ENCODE measurements at regions not wholly inside any gene's neighbourhood (a gene's known extent, or its start where the extent isn't known, plus 50 kb on each side); places are given as distances from the start of the nearest gene placed in this dataset.

DNA sequence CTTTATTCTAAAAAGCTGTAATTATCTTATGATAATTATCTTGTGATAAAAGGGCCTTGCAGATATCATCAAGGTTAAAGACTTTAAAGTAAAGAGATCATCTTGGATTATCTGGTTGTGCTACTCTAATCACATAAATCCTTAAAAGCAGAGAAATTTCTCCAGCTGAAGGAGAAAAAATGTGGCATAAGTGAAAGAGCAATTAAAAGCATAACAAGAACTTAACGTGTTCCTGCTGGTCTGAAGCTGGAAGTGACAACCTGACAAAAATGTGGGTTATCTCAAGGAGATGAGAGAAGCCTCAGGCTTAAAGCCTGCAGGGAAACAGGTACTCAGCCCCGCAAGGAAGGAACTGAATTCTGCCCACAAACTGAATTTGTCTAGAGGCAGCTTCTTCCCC lies 449.1 kb upstream of the NDST4 start:
- H4K20me1 ChIP-seq (ENCODE audit: insufficient read depth, low read length): no peaks in the 10 kb centered on the region
- no peaks in the 10 kb centered on the region for H3K36me3 ChIP-seq (ENCODE audit: control insufficient read depth, insufficient read depth, low read length)
- H2BK5ac ChIP-seq (ENCODE audit: low read depth, low read length, poor library complexity, severe bottlenecking): no peak overlapping the region
- H3K79me1 ChIP-seq (ENCODE audit: low read depth in 1 of 2, low read length in 2 of 2): no peaks in the 10 kb centered on the region
- H3K4me3 ChIP-seq (ENCODE audit: insufficient read depth, low read depth, low read length): no peak overlapping the region
- no peak overlapping the region for H2AFZ ChIP-seq (replicated peaks; ENCODE audit: low read length, poor library complexity)
- TF ChIP-seq NFE2L2 (IDR thresholded peaks at IDR 0.05; ENCODE audit: low read depth, low read length) (no peak), FOS (IDR thresholded peaks at IDR 0.05; ENCODE audit: low read depth, low read length) (no peak), RFX5 (IDR thresholded peaks at IDR 0.05; ENCODE audit: low read depth, low read length) (no peak), RAD21 (IDR thresholded peaks at IDR 0.05; ENCODE audit: low read length) (no peak), CHD1 (IDR thresholded peaks at IDR 0.05; ENCODE audit: low read depth, low read length) (no peak), MAZ (IDR thresholded peaks at IDR 0.05; ENCODE audit: borderline replicate concordance, low read depth, low read length) (no peak), MXI1 (IDR thresholded peaks at IDR 0.05; ENCODE audit: borderline replicate concordance, low read depth, low read length) (no peak), MAFK (IDR thresholded peaks at IDR 0.05; ENCODE audit: low read depth, low read length) (no peak), CEBPB (IDR thresholded peaks at IDR 0.05; ENCODE audit: low read depth, low read length) (no peak), POLR2A (IDR thresholded peaks at IDR 0.05; ENCODE audit: low read depth, low read length) (no peak), SMC3 (IDR thresholded peaks at IDR 0.05; ENCODE audit: low read depth, low read length) (no peak), BHLHE40 (IDR thresholded peaks at IDR 0.05; ENCODE audit: low read depth, low read length) (no peak), RCOR1 (IDR thresholded peaks at IDR 0.05; ENCODE audit: insufficient replicate concordance, low read length) (no peak)
- TF ChIP-seq, protein P1, sequence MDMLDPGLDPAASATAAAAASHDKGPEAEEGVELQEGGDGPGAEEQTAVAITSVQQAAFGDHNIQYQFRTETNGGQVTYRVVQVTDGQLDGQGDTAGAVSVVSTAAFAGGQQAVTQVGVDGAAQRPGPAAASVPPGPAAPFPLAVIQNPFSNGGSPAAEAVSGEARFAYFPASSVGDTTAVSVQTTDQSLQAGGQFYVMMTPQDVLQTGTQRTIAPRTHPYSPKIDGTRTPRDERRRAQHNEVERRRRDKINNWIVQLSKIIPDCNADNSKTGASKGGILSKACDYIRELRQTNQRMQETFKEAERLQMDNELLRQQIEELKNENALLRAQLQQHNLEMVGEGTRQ (IDR thresholded peaks at IDR 0.05; ENCODE audit: low read depth, low read length): no peak
- TF ChIP-seq, protein P2, sequence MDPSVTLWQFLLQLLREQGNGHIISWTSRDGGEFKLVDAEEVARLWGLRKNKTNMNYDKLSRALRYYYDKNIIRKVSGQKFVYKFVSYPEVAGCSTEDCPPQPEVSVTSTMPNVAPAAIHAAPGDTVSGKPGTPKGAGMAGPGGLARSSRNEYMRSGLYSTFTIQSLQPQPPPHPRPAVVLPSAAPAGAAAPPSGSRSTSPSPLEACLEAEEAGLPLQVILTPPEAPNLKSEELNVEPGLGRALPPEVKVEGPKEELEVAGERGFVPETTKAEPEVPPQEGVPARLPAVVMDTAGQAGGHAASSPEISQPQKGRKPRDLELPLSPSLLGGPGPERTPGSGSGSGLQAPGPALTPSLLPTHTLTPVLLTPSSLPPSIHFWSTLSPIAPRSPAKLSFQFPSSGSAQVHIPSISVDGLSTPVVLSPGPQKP (IDR thresholded peaks at IDR 0.05; ENCODE audit: borderline replicate concordance, low read depth, low read length): no peak
- TF ChIP-seq, protein P3, sequence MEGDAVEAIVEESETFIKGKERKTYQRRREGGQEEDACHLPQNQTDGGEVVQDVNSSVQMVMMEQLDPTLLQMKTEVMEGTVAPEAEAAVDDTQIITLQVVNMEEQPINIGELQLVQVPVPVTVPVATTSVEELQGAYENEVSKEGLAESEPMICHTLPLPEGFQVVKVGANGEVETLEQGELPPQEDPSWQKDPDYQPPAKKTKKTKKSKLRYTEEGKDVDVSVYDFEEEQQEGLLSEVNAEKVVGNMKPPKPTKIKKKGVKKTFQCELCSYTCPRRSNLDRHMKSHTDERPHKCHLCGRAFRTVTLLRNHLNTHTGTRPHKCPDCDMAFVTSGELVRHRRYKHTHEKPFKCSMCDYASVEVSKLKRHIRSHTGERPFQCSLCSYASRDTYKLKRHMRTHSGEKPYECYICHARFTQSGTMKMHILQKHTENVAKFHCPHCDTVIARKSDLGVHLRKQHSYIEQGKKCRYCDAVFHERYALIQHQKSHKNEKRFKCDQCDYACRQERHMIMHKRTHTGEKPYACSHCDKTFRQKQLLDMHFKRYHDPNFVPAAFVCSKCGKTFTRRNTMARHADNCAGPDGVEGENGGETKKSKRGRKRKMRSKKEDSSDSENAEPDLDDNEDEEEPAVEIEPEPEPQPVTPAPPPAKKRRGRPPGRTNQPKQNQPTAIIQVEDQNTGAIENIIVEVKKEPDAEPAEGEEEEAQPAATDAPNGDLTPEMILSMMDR (conservative IDR thresholded peaks at IDR 0.05; ENCODE audit: low read depth, low read length): no peak
- dilution Hi-C loops (cut with HindIII; ENCODE audit: low sequenced_read_pairs, unreplicated experiment) (no loop called here), intact Hi-C loops (cut with micrococcal nuclease) (no loop called here), in situ Hi-C loops (cut with MboI; ENCODE audit: low sequenced_read_pairs) (no loop called here)
- ATAC-seq (ENCODE audit: low read depth) (no peak), DNase-seq (no peak)
- no peak overlapping the region for H3K56ac ChIP-seq (ENCODE audit: extremely low read depth, insufficient read depth, low read length)
- no peaks in the 10 kb centered on the region for H3K9me1 ChIP-seq (ENCODE audit: insufficient read depth, low read length)
- H3K4me1 ChIP-seq (ENCODE audit: control insufficient read depth, insufficient read depth, low read length): no peaks in the 10 kb centered on the region
- H2AK9ac ChIP-seq (replicated peaks; ENCODE audit: low read depth, low read length, poor library complexity): no peak overlapping the region
- no peak overlapping the region for H3K23ac ChIP-seq (ENCODE audit: low read depth, low read length)
- H3K14ac ChIP-seq (replicated peaks; ENCODE audit: low read depth, low read length): no peak overlapping the region
- no peak overlapping the region for H4K8ac ChIP-seq (ENCODE audit: low read depth in 2 of 2, low read length in 2 of 2)
- POLR2A ChIA-PET (ENCODE audit: unreplicated experiment): no interaction called here
- no peak overlapping the region for H4K91ac ChIP-seq (ENCODE audit: insufficient read depth, low read depth, low read length)
- H3K27me3 ChIP-seq (ENCODE audit: control insufficient read depth, insufficient read depth, low read length): no peaks in the 10 kb centered on the region
- no peak overlapping the region for H3K27ac ChIP-seq (ENCODE audit: insufficient read depth, low read length)
- H2AK5ac ChIP-seq (ENCODE audit: low read depth, low read length): no peak overlapping the region
- peaks cover 5% of the 10 kb centered on the region for H3K9me3 ChIP-seq (ENCODE audit: control insufficient read depth, insufficient read depth, low read length)
- H3K4ac ChIP-seq (ENCODE audit: low read depth, low read length): no peak overlapping the region
- no TSS peak for BruUV-seq (replicated peaks)
- H2BK15ac ChIP-seq (ENCODE audit: low read depth, low read length): no peak overlapping the region
- no peak overlapping the region for H3K18ac ChIP-seq (ENCODE audit: low read depth, low read length)
- H2BK120ac ChIP-seq (ENCODE audit: low read depth, low read length): no peak overlapping the region
- H3K4me2 ChIP-seq (ENCODE audit: low read depth, low read length): no peak overlapping the region
- no peak overlapping the region for H3K9ac ChIP-seq (ENCODE audit: low read depth, low read length)
- 20% methylated on average over 2 of the region's 2 CpGs; no CpG with 5 or more reads in 1 of the 2 experiments for WGBS, 2 experiments (ENCODE audit: extremely low coverage in 2 of 2, insufficient read length in 1 of 2)
- CTCF ChIA-PET: no interaction called here
- no peak overlapping the region for H2BK20ac ChIP-seq (ENCODE audit: low read depth, low read length)
- H4K5ac ChIP-seq (ENCODE audit: low read depth, low read length): no peak overlapping the region

Data from IMR-90 (cell line).